GM23248 (cell line): ENCODE measurements at regions not wholly inside any gene's neighbourhood (a gene's known extent, or its start where the extent isn't known, plus 50 kb on each side); places are given as distances from the start of the nearest gene placed in this dataset.

Experiments used
- EZH2 ChIP-seq: fragments of 200-600 bp; sonication (generic); IDR thresholded peaks from 2 replicates; pipeline ENCODE4 v1.6.1; 2018; ENCODE audit warnings: antibody characterized with exemption, mild to moderate bottlenecking; ENCODE audit not compliant: insufficient read depth, poor library complexity, severe bottlenecking
- EZH2phosphoT487 ChIP-seq: fragments of 200-600 bp; sonication (generic); IDR thresholded peaks from 2 replicates; pipeline ENCODE4 v1.6.1; 2018; ENCODE audit warnings: antibody characterized with exemption, moderate library complexity, mild to moderate bottlenecking, low read depth; ENCODE audit not compliant: insufficient read depth

DNA sequence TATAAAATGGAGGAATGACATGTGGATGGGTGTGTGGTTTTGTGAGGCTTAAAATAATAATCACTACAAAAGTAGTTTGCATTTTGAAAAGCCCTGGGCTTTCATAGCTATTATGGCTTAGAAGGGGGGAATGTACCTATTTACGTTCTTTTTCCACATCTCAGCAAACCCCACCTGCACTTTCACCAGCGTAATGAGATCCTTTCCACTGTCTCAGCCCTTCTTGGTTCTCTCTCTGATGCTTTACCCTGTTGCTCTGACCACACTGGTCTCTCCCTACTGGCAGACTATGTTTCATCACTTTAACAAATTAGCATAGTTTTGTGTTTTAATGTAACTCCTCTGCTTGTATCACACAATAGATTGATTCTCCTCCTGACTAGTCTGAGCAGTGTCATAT lies 234.6 kb downstream of the DMRT2 start:
- no peak for TF ChIP-seq EZH2
- no peak for TF ChIP-seq EZH2phosphoT487
